ENCODE measurements at regions not wholly inside any gene's neighbourhood (a gene's known extent, or its start where the extent isn't known, plus 50 kb on each side); places are given as distances from the start of the nearest gene placed in this dataset.
"Not testable (repeated sequence)": the region's sequence is repeated elsewhere in the genome, so short reads cannot be mapped to it uniquely, and the experiment has no call there.

- TF ChIP-seq CTCF (IDR thresholded peaks at IDR 0.05; ENCODE audit: borderline replicate concordance, control extremely low read depth, extremely low read depth, insufficient read depth, missing control alignments) = no peak
- DNase-seq (ENCODE audit: low spot score) = no peak
- in situ Hi-C loops (cut with MboI; ENCODE audit: low sequenced_read_pairs, unreplicated experiment) = no loop called here
Measured at GRCh38 chr1:82073071-82073470, 272.3 kb downstream of the ADGRL2 start.

GRCh38 chr1:82065916-82066315 lies 265.2 kb downstream of the ADGRL2 start:
- TF ChIP-seq CTCF (IDR thresholded peaks at IDR 0.05; ENCODE audit: borderline replicate concordance, control extremely low read depth, extremely low read depth, insufficient read depth, missing control alignments) = no peak
- DNase-seq (ENCODE audit: low spot score) = no peak
- in situ Hi-C loops (cut with MboI; ENCODE audit: low sequenced_read_pairs, unreplicated experiment) = no loop called here

GRCh38 chr1:82064691-82065090 lies 264.0 kb downstream of the ADGRL2 start:
- DNase-seq (ENCODE audit: low spot score) = no peak
- no peak for TF ChIP-seq CTCF (IDR thresholded peaks at IDR 0.05; ENCODE audit: borderline replicate concordance, control extremely low read depth, extremely low read depth, insufficient read depth, missing control alignments)
- in situ Hi-C loops (cut with MboI; ENCODE audit: low sequenced_read_pairs, unreplicated experiment) = no loop called here

GRCh38 chr1:82062206-82062605 lies 261.5 kb downstream of the ADGRL2 start:
- no peak for DNase-seq (ENCODE audit: low spot score)
- in situ Hi-C loops (cut with MboI; ENCODE audit: low sequenced_read_pairs, unreplicated experiment) = no loop called here
- no peak for TF ChIP-seq CTCF (IDR thresholded peaks at IDR 0.05; ENCODE audit: borderline replicate concordance, control extremely low read depth, extremely low read depth, insufficient read depth, missing control alignments)

- DNase-seq (ENCODE audit: low spot score) = no peak
- no peak for TF ChIP-seq CTCF (IDR thresholded peaks at IDR 0.05; ENCODE audit: borderline replicate concordance, control extremely low read depth, extremely low read depth, insufficient read depth, missing control alignments)
- in situ Hi-C loops (cut with MboI; ENCODE audit: low sequenced_read_pairs, unreplicated experiment) = no loop called here
Measured at GRCh38 chr1:82059959-82060358, 259.2 kb downstream of the ADGRL2 start.

GRCh38 chr1:82057011-82057410 lies 256.3 kb downstream of the ADGRL2 start:
- in situ Hi-C loops (cut with MboI; ENCODE audit: low sequenced_read_pairs, unreplicated experiment) = no loop called here
- no peak for TF ChIP-seq CTCF (IDR thresholded peaks at IDR 0.05; ENCODE audit: borderline replicate concordance, control extremely low read depth, extremely low read depth, insufficient read depth, missing control alignments)
- no peak for DNase-seq (ENCODE audit: low spot score)

GRCh38 chr1:82055375-82055774 lies 254.6 kb downstream of the ADGRL2 start:
- DNase-seq (ENCODE audit: low spot score); in situ Hi-C loops (cut with MboI; ENCODE audit: low sequenced_read_pairs, unreplicated experiment): not testable (repeated sequence)
